IMR-90 (cell line): ENCODE measurements at regions not wholly inside any gene's neighbourhood (a gene's known extent, or its start where the extent isn't known, plus 50 kb on each side); places are given as distances from the start of the nearest gene placed in this dataset.

Source experiments
- BHLHE40 ChIP-seq: fragments of 150-350 bp; IDR thresholded peaks from 2 replicates; pipeline ENCODE4 v1.6.1; 2016; ENCODE audit warnings: mild to moderate bottlenecking, low read depth, low read length
- CEBPB ChIP-seq: IDR thresholded peaks from 2 replicates; pipeline ENCODE4 v1.6.1; 2012; ENCODE audit warnings: low read depth, low read length, improper control_type of control experiment
- CHD1 ChIP-seq: IDR thresholded peaks from 2 replicates; pipeline ENCODE4 v1.6.1; 2012; ENCODE audit warnings: low read depth, low read length, improper control_type of control experiment
- FOS ChIP-seq: fragments of 150-350 bp; IDR thresholded peaks from 2 replicates; pipeline ENCODE4 v1.6.1; 2016; ENCODE audit warnings: low read depth, low read length
- MAZ ChIP-seq: IDR thresholded peaks from 2 replicates; pipeline ENCODE4 v1.6.1; 2012; ENCODE audit warnings: low read depth, mild to moderate bottlenecking, low read length, improper control_type of control experiment, moderate library complexity, borderline replicate concordance
- POLR2A ChIP-seq: IDR thresholded peaks from 2 replicates; pipeline ENCODE4 v1.6.1; 2012; ENCODE audit warnings: mild to moderate bottlenecking, low read depth, low read length
- RAD21 ChIP-seq: IDR thresholded peaks from 2 replicates; pipeline ENCODE4 v1.6.1; 2012; ENCODE audit warnings: low read length, improper control_type of control experiment
- RCOR1 ChIP-seq: IDR thresholded peaks from 2 replicates; pipeline ENCODE4 v1.6.1; 2012; ENCODE audit warnings: mild to moderate bottlenecking, low read length, improper control_type of control experiment; ENCODE audit not compliant: insufficient replicate concordance
- TF ChIP-seq, protein P1 (sequence below): conservative IDR thresholded peaks from 2 replicates; pipeline ENCODE4 v1.5.1; 2012; ENCODE audit warnings: mild to moderate bottlenecking, low read depth, low read length, improper control_type of control experiment
- TF ChIP-seq, protein P2 (sequence below): fragments of 150-350 bp; IDR thresholded peaks from 2 replicates; pipeline ENCODE4 v1.6.1; 2017; ENCODE audit warnings: mild to moderate bottlenecking, antibody characterized with exemption, low read length, low read depth

DNA sequence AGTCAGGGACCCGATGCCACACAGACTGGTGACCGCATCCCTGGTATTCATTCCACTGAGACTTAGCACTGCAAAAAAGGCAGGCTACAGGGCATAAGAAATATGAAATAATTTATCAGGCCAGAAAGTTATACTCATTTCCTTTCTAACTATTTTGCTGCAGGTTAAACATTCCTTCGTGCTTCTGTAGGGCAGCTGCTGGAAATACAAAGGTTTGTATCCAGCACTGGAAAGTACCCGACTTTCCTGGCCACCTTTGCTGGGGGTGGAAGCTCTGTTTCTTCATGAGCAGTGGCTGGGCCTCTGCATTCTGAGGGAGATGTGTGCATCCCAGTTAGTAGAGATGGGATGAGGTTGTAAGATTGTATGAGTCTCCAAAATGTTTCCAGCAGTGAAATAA is 478.6 kb upstream of the WWC1 start:
- TF ChIP-seq, protein P1, sequence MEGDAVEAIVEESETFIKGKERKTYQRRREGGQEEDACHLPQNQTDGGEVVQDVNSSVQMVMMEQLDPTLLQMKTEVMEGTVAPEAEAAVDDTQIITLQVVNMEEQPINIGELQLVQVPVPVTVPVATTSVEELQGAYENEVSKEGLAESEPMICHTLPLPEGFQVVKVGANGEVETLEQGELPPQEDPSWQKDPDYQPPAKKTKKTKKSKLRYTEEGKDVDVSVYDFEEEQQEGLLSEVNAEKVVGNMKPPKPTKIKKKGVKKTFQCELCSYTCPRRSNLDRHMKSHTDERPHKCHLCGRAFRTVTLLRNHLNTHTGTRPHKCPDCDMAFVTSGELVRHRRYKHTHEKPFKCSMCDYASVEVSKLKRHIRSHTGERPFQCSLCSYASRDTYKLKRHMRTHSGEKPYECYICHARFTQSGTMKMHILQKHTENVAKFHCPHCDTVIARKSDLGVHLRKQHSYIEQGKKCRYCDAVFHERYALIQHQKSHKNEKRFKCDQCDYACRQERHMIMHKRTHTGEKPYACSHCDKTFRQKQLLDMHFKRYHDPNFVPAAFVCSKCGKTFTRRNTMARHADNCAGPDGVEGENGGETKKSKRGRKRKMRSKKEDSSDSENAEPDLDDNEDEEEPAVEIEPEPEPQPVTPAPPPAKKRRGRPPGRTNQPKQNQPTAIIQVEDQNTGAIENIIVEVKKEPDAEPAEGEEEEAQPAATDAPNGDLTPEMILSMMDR = no peak
- no peak for TF ChIP-seq CEBPB
- no peak for TF ChIP-seq CHD1
- no peak for TF ChIP-seq RAD21
- no peak for TF ChIP-seq POLR2A
- TF ChIP-seq FOS = no peak
- no peak for TF ChIP-seq MAZ
- TF ChIP-seq RCOR1 = no peak
- no peak for TF ChIP-seq BHLHE40
- TF ChIP-seq, protein P2, sequence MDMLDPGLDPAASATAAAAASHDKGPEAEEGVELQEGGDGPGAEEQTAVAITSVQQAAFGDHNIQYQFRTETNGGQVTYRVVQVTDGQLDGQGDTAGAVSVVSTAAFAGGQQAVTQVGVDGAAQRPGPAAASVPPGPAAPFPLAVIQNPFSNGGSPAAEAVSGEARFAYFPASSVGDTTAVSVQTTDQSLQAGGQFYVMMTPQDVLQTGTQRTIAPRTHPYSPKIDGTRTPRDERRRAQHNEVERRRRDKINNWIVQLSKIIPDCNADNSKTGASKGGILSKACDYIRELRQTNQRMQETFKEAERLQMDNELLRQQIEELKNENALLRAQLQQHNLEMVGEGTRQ = no peak
